HepG2 (cell line): ENCODE measurements at regions not wholly inside any gene's neighbourhood (a gene's known extent, or its start where the extent isn't known, plus 50 kb on each side); places are given as distances from the start of the nearest gene placed in this dataset.

Source experiments
- ATAC-seq: fragments of 200-7000 bp; cut with Tn5 transposase; 3 replicates; pipeline ENCODE4 v1.9.1; 2020; ENCODE audit warnings: mild to moderate bottlenecking, moderate library complexity
- BruUV-seq: library from RNA; stranded (reverse); fragments of 400-500 nt; replicated peaks from 2 replicates; lab custom pipeline; 2021; lab: Mats Ljungman, UMichigan
- CTCF ChIA-PET: fragments of 300-600 bp; formaldehyde crosslinking; extraction: SDS; loops from one replicate; lab custom pipeline; 2021; ENCODE audit warnings: low total read pairs, inconsistent platforms, low intra/inter-chr PET ratio; lab: Yijun Ruan, JAX
- POLR2A ChIA-PET: fragments of 350-600 bp; sonication (Branson Sonifier 250); formaldehyde crosslinking; loops from one replicate; lab custom pipeline; 2020; ENCODE audit warnings: antibody characterized with exemption, inconsistent platforms; lab: Yijun Ruan, JAX
- DNase-seq: peaks from one replicate; pipeline ENCODE4 v3.0.0-alpha.2; 2015; ENCODE audit warnings: low spot score
- FAIRE-seq: peaks from 3 replicates; lab custom pipeline; 2011; peaks lifted over from hg19 to GRCh38; lab: Jason Lieb, UNC
- H2AFZ ChIP-seq: one replicate; pipeline ENCODE4 v1.6.1; 2011; ENCODE audit warnings: low read length, inconsistent platforms
- H3K27ac ChIP-seq: fragments of 300-600 bp; 3 replicates; pipeline ENCODE4 v1.8.0; 2011; ENCODE audit warnings: mixed run types, mild to moderate bottlenecking, mixed read lengths, low read length, inconsistent platforms; ENCODE audit not compliant: insufficient read depth; ENCODE audit errors: extremely low read length
- H3K27me3 ChIP-seq, 2 experiments: fragments of 200-600 bp in 1 of 2; 2 replicates in 1 of 2; 3 replicates in 1 of 2; pipeline versions ENCODE4 v1.6.0 to v1.8.0; 2011; ENCODE audit warnings: low read length in 2 of 2, mild to moderate bottlenecking in 2 of 2, moderate library complexity in 2 of 2, inconsistent platforms in 1 of 2; ENCODE audit not compliant: insufficient read depth in 2 of 2, control insufficient read depth in 1 of 2
- H3K36me3 ChIP-seq, 2 experiments: fragments of 200-600 bp in 1 of 2; replicated peaks in 1 of 2; 2 replicates in 1 of 2; 3 replicates in 1 of 2; pipeline versions ENCODE4 v1.5.1 to v1.8.0; 2011; ENCODE audit warnings: low read length in 2 of 2, inconsistent platforms in 1 of 2; ENCODE audit not compliant: insufficient read depth in 2 of 2, control insufficient read depth in 1 of 2
- H3K4me1 ChIP-seq: 2 replicates; pipeline ENCODE4 v1.5.1; 2012; ENCODE audit warnings: low read length, inconsistent platforms; ENCODE audit not compliant: insufficient read depth
- H3K4me2 ChIP-seq: 2 replicates; pipeline ENCODE4 v1.6.0; 2011; ENCODE audit warnings: low read depth, low read length, inconsistent platforms
- H3K4me3 ChIP-seq, 3 experiments: fragments of 200-600 bp in 1 of 3; sonication (generic), shearing (Covaris generic) in 1 of 3; replicated peaks in 1 of 3; 2 replicates each; pipeline ENCODE4 v1.5.1; 2011 to 2016; ENCODE audit warnings: low read length in 3 of 3, inconsistent platforms in 2 of 3, low read depth in 2 of 3, mild to moderate bottlenecking in 2 of 3, control low read depth in 1 of 3, mixed read lengths in 1 of 3; ENCODE audit not compliant: insufficient read depth in 1 of 3
- H3K79me2 ChIP-seq: one replicate; pipeline ENCODE4 v1.6.1; 2011; ENCODE audit warnings: low read length, inconsistent platforms; ENCODE audit not compliant: insufficient read depth
- H3K9ac ChIP-seq: 2 replicates; pipeline ENCODE4 v1.6.0; 2011; ENCODE audit warnings: mild to moderate bottlenecking, low read depth, low read length, inconsistent platforms; ENCODE audit not compliant: insufficient read depth
- H3K9me3 ChIP-seq: 2 replicates; pipeline ENCODE4 v1.5.1; 2012; ENCODE audit warnings: mild to moderate bottlenecking, low read length
- H4K20me1 ChIP-seq: 2 replicates; pipeline ENCODE4 v1.6.0; 2011; ENCODE audit warnings: inconsistent platforms, mild to moderate bottlenecking, low read length, moderate library complexity; ENCODE audit not compliant: insufficient read depth
- MTA3 ChIP-seq: sonication (generic); formaldehyde crosslinking; IDR thresholded peaks from 2 replicates; pipeline ENCODE4 v1.4.0; 2020; ENCODE audit warnings: missing genetic modification reagents
- RXRA ChIP-seq: sonication (generic); formaldehyde crosslinking; IDR thresholded peaks from 2 replicates; pipeline ENCODE4 v1.5.1; 2020; ENCODE audit warnings: missing genetic modification reagents
- SMAD1 ChIP-seq: sonication (generic); formaldehyde crosslinking; IDR thresholded peaks from 2 replicates; pipeline ENCODE4 v1.4.0; 2020; ENCODE audit warnings: missing genetic modification reagents, low read depth, mild to moderate bottlenecking, borderline replicate concordance
- SOX13 ChIP-seq, 3 experiments: fragments of 450-650 bp in 1 of 3; sonication (generic) in 1 of 3; formaldehyde crosslinking in 1 of 3; IDR thresholded peaks in 2 of 3; conservative IDR thresholded peaks in 1 of 3; 2 replicates each; pipeline versions ENCODE4 v1.5.0 to v1.6.1; 2016 to 2020; ENCODE audit warnings: antibody characterized with exemption in 1 of 3, mild to moderate bottlenecking in 1 of 3, missing compliant biosample characterization in 1 of 3, missing genetic modification reagents in 1 of 3, moderate library complexity in 1 of 3
- SOX6 ChIP-seq, 2 experiments: fragments of 450-650 bp in 1 of 2; sonication (generic) in 1 of 2; formaldehyde crosslinking in 1 of 2; IDR thresholded peaks; 2 replicates each; pipeline versions ENCODE4 v1.4.0 to v1.6.1; 2017 to 2020; ENCODE audit warnings: antibody characterized with exemption in 1 of 2, mild to moderate bottlenecking in 1 of 2, missing genetic modification reagents in 1 of 2
- TBP ChIP-seq: sonication (generic); formaldehyde crosslinking; IDR thresholded peaks from 2 replicates; pipeline ENCODE4 v1.5.0; 2020; ENCODE audit warnings: missing genetic modification reagents
- ZNF142 ChIP-seq: sonication (generic); formaldehyde crosslinking; IDR thresholded peaks from 2 replicates; pipeline ENCODE4 v1.4.0; 2020; ENCODE audit warnings: missing genetic modification reagents
- ZNF143 ChIP-seq: sonication (generic); formaldehyde crosslinking; IDR thresholded peaks from 2 replicates; pipeline ENCODE4 v1.4.0; 2020; ENCODE audit warnings: missing genetic modification reagents
- ZNF414 ChIP-seq: sonication (generic); formaldehyde crosslinking; IDR thresholded peaks from 2 replicates; pipeline ENCODE4 v1.5.0; 2020; ENCODE audit warnings: missing genetic modification reagents
- WGBS: methylation state at CpG from one replicate; pipeline ENCODE4 v1.1.6; 2017; ENCODE audit warnings: low lambda C conversion rate; 5-methylcytosine and 5-hydroxymethylcytosine counted together
- in situ Hi-C: cut with HindIII; loops from 2 replicates; pipeline ENCODE4 v1.10.0; 2017; ENCODE audit warnings: low pct_unique_long_range_greater_than_20kb; ENCODE audit not compliant: extremely low pct_ligation_motif_present
- intact Hi-C: fragments of 100-400 bp; cut with micrococcal nuclease; formaldehyde crosslinking; loops from one replicate; pipeline ENCODE4 v1.10.0; 2022; ENCODE audit not compliant: unreplicated experiment
- TF ChIP-seq, protein P1 (sequence below): sonication (generic); formaldehyde crosslinking; IDR thresholded peaks from 2 replicates; pipeline ENCODE4 v1.9.0; 2021; ENCODE audit warnings: missing genetic modification reagents, borderline replicate concordance

- ATAC-seq, result no peak
- ChIA-PET CTCF (no interaction called here), POLR2A (no interaction called here)
- Histone ChIP-seq H3K4me2 (no peak overlapping the region), H3K4me3 (no peak overlapping the region), H3K9ac (no peak overlapping the region), H3K4me1 (no peaks in the 10 kb centered on the region), H3K36me3 (no peaks in the 10 kb centered on the region), H2AFZ (no peak overlapping the region), H4K20me1 (no peaks in the 10 kb centered on the region), H3K27me3 (no peaks in the 10 kb centered on the region), H3K79me2 (no peaks in the 10 kb centered on the region), H3K9me3 (no peaks in the 10 kb centered on the region), H3K27ac (no peak overlapping the region)
- DNase-seq, result no peak
- intact Hi-C loops (no loop called here), in situ Hi-C loops (no loop called here)
- no peak for FAIRE-seq
- 2% methylated on average over 5 of the region's 5 CpGs for WGBS
- no TSS peak for BruUV-seq
- TF ChIP-seq ZNF143 (CRISPR knock-in tag), result no peak
- TF ChIP-seq TBP (CRISPR knock-in tag), result no peak
- no peak for TF ChIP-seq ZNF414 (CRISPR knock-in tag)
- TF ChIP-seq, protein P1, sequence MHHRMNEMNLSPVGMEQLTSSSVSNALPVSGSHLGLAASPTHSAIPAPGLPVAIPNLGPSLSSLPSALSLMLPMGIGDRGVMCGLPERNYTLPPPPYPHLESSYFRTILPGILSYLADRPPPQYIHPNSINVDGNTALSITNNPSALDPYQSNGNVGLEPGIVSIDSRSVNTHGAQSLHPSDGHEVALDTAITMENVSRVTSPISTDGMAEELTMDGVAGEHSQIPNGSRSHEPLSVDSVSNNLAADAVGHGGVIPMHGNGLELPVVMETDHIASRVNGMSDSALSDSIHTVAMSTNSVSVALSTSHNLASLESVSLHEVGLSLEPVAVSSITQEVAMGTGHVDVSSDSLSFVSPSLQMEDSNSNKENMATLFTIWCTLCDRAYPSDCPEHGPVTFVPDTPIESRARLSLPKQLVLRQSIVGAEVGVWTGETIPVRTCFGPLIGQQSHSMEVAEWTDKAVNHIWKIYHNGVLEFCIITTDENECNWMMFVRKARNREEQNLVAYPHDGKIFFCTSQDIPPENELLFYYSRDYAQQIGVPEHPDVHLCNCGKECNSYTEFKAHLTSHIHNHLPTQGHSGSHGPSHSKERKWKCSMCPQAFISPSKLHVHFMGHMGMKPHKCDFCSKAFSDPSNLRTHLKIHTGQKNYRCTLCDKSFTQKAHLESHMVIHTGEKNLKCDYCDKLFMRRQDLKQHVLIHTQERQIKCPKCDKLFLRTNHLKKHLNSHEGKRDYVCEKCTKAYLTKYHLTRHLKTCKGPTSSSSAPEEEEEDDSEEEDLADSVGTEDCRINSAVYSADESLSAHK (CRISPR knock-in tag), result no peak
- no peak for TF ChIP-seq SOX13 (IDR thresholded peaks at IDR 0.05)
- no peak for TF ChIP-seq SOX13 (CRISPR knock-in tag; conservative IDR thresholded peaks at IDR 0.05 in 1 of 2, IDR thresholded peaks at IDR 0.05 in 1 of 2)
- TF ChIP-seq MTA3 (CRISPR knock-in tag), result no peak
- no peak for TF ChIP-seq RXRA
- no peak for TF ChIP-seq SMAD1
- TF ChIP-seq SOX6 (IDR thresholded peaks at IDR 0.05), result no peak
- TF ChIP-seq SOX6 (CRISPR knock-in tag; IDR thresholded peaks at IDR 0.05), result no peak
- no peak for TF ChIP-seq ZNF142 (CRISPR knock-in tag)
Observed at GRCh38 chr10:35888400-35888799, 246.3 kb upstream of the FZD8 start.
